Prostate gland (tissue), 2 donors: ENCODE measurements at regions not wholly inside any gene's neighbourhood (a gene's known extent, or its start where the extent isn't known, plus 50 kb on each side); places are given as distances from the start of the nearest gene placed in this dataset.

Experiments used
- POLR2A ChIP-seq: fragments of 450-650 bp; IDR thresholded peaks from one replicate; pipeline ENCODE4 v1.6.1; 2016; ENCODE audit warnings: antibody characterized with exemption, mild to moderate bottlenecking
- TF ChIP-seq, protein P1 (sequence below), 4 experiments: fragments of 200-600 bp in 2 of 4; fragments of 450-650 bp in 2 of 4; sonication (generic) in 2 of 4; IDR thresholded peaks; 1 replicate in 3 of 4; 2 replicates in 1 of 4; pipeline ENCODE4 v1.5.1; 2016 to 2019; ENCODE audit warnings: antibody characterized with exemption in 4 of 4, mild to moderate bottlenecking in 2 of 4, moderate library complexity in 2 of 4

- no peak for TF ChIP-seq POLR2A
- TF ChIP-seq, protein P1, sequence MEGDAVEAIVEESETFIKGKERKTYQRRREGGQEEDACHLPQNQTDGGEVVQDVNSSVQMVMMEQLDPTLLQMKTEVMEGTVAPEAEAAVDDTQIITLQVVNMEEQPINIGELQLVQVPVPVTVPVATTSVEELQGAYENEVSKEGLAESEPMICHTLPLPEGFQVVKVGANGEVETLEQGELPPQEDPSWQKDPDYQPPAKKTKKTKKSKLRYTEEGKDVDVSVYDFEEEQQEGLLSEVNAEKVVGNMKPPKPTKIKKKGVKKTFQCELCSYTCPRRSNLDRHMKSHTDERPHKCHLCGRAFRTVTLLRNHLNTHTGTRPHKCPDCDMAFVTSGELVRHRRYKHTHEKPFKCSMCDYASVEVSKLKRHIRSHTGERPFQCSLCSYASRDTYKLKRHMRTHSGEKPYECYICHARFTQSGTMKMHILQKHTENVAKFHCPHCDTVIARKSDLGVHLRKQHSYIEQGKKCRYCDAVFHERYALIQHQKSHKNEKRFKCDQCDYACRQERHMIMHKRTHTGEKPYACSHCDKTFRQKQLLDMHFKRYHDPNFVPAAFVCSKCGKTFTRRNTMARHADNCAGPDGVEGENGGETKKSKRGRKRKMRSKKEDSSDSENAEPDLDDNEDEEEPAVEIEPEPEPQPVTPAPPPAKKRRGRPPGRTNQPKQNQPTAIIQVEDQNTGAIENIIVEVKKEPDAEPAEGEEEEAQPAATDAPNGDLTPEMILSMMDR (IDR thresholded peaks at IDR 0.05) = no peak
These were observed 513.9 kb downstream of the ZNF608 start for GRCh38 chr5:124232515-124232914.
